ENCODE measurements at regions not wholly inside any gene's neighbourhood (a gene's known extent, or its start where the extent isn't known, plus 50 kb on each side); places are given as distances from the start of the nearest gene placed in this dataset.

GRCh38 chr5:8826508-8826907, 719.4 kb downstream of the SEMA5A start:
- no peak overlapping the region for H3K4me3 ChIP-seq
- no peak overlapping the region for H3K27ac ChIP-seq
- no peak for DNase-seq (ENCODE audit: low spot score)
- no peak for TF ChIP-seq CTCF (IDR thresholded peaks at IDR 0.05)

- no peak for TF ChIP-seq CTCF (IDR thresholded peaks at IDR 0.05)
- no peak for DNase-seq (ENCODE audit: low spot score)
- Histone ChIP-seq H3K27ac (no peak overlapping the region), H3K4me3 (no peak overlapping the region)
These were observed 718.2 kb downstream of the SEMA5A start for GRCh38 chr5:8827696-8828095.

GRCh38 chr5:8828596-8829322, 717.1 kb downstream of the SEMA5A start:
- Histone ChIP-seq H3K4me3 (no peak overlapping the region), H3K27ac (peak overlapping the region in 1 of 2 donors; percentile 29)
- DNase-seq (ENCODE audit: low spot score) = no peak
- no peak for TF ChIP-seq CTCF (IDR thresholded peaks at IDR 0.05)

GRCh38 chr5:8829323-8830029, 716.4 kb downstream of the SEMA5A start:
- no peak overlapping the region for H3K4me3 ChIP-seq
- H3K27ac ChIP-seq = peak overlapping the region in 1 of 2 donors; percentile 29
- no peak for TF ChIP-seq CTCF (IDR thresholded peaks at IDR 0.05)
- no peak for DNase-seq (ENCODE audit: low spot score)

GRCh38 chr5:8831251-8831650, 714.6 kb downstream of the SEMA5A start:
- Histone ChIP-seq H3K4me3 (no peak overlapping the region), H3K27ac (no peak overlapping the region)
- DNase-seq (ENCODE audit: low spot score) = no peak
- no peak for TF ChIP-seq CTCF (IDR thresholded peaks at IDR 0.05)

GRCh38 chr5:8831854-8832253, 714.0 kb downstream of the SEMA5A start:
- DNase-seq (ENCODE audit: low spot score) = no peak
- no peak overlapping the region for H3K27ac ChIP-seq
- no peak for TF ChIP-seq CTCF (IDR thresholded peaks at IDR 0.05)
- no peak overlapping the region for H3K4me3 ChIP-seq
